ENCODE measurements at regions not wholly inside any gene's neighbourhood (a gene's known extent, or its start where the extent isn't known, plus 50 kb on each side); places are given as distances from the start of the nearest gene placed in this dataset.

DNA sequence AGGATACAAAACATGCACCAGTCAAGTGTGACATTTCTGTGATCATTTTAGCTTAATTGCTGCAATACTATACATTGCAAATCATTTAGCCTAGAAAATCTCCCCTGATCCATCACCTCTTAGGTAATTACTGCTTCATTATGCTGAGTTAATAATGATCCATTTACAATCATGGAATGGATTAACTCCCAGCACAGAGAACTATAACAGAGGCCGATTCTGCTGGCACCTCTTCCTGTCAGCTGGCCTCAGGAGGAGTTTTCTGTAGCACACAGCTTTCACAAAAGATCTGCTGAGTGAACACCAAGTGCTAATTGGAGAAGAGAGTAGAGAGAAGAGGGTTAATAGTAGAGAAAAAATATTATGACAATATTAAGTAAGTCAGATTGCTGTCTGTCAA, 591.8 kb upstream of the KIRREL3 start:
- H3K4me1 Mint-ChIP-seq, result no peaks in the 10 kb centered on the region
- H3K27me3 Mint-ChIP-seq (ENCODE audit: low read depth), result no peaks in the 10 kb centered on the region; the same call in 1 of the 2 replicates
- DNase-seq (ENCODE audit: low spot score) (no peak), ATAC-seq (no peak)
- H3K36me3 Mint-ChIP-seq, result no peaks in the 10 kb centered on the region
- POLR2A ChIA-PET, result no interaction called here
- H3K9me3 Mint-ChIP-seq, result no peaks in the 10 kb centered on the region
- CTCF ChIA-PET, result no interaction called here
- no peak for TF ChIP-seq STAT6 (CRISPR knock-in tag; conservative IDR thresholded peaks at IDR 0.05; ENCODE audit: low read depth)
- no peak for TF ChIP-seq FOXP1 (CRISPR knock-in tag; IDR thresholded peaks at IDR 0.05; ENCODE audit: borderline replicate concordance)
- TF ChIP-seq ZNF423 (CRISPR knock-in tag; IDR thresholded peaks at IDR 0.05), result no peak
- TF ChIP-seq ZSCAN18 (CRISPR knock-in tag; IDR thresholded peaks at IDR 0.05), result no peak
- no peak for TF ChIP-seq NR2C2 (CRISPR knock-in tag; IDR thresholded peaks at IDR 0.05)
- no peak for TF ChIP-seq E2F1 (CRISPR knock-in tag; IDR thresholded peaks at IDR 0.05)
- TF ChIP-seq, protein P1, sequence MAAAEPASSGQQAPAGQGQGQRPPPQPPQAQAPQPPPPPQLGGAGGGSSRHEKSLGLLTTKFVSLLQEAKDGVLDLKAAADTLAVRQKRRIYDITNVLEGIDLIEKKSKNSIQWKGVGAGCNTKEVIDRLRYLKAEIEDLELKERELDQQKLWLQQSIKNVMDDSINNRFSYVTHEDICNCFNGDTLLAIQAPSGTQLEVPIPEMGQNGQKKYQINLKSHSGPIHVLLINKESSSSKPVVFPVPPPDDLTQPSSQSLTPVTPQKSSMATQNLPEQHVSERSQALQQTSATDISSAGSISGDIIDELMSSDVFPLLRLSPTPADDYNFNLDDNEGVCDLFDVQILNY (CRISPR knock-in tag; IDR thresholded peaks at IDR 0.05), result no peak
- TF ChIP-seq ZNF138 (CRISPR knock-in tag; conservative IDR thresholded peaks at IDR 0.05), result no peak
- no peak for TF ChIP-seq TEAD4 (CRISPR knock-in tag; IDR thresholded peaks at IDR 0.05)
- no peak for TF ChIP-seq SMAD3 (CRISPR knock-in tag; IDR thresholded peaks at IDR 0.05; ENCODE audit: borderline replicate concordance)
- TF ChIP-seq ETV6 (CRISPR knock-in tag; IDR thresholded peaks at IDR 0.05), result no peak
- TF ChIP-seq, protein P2, sequence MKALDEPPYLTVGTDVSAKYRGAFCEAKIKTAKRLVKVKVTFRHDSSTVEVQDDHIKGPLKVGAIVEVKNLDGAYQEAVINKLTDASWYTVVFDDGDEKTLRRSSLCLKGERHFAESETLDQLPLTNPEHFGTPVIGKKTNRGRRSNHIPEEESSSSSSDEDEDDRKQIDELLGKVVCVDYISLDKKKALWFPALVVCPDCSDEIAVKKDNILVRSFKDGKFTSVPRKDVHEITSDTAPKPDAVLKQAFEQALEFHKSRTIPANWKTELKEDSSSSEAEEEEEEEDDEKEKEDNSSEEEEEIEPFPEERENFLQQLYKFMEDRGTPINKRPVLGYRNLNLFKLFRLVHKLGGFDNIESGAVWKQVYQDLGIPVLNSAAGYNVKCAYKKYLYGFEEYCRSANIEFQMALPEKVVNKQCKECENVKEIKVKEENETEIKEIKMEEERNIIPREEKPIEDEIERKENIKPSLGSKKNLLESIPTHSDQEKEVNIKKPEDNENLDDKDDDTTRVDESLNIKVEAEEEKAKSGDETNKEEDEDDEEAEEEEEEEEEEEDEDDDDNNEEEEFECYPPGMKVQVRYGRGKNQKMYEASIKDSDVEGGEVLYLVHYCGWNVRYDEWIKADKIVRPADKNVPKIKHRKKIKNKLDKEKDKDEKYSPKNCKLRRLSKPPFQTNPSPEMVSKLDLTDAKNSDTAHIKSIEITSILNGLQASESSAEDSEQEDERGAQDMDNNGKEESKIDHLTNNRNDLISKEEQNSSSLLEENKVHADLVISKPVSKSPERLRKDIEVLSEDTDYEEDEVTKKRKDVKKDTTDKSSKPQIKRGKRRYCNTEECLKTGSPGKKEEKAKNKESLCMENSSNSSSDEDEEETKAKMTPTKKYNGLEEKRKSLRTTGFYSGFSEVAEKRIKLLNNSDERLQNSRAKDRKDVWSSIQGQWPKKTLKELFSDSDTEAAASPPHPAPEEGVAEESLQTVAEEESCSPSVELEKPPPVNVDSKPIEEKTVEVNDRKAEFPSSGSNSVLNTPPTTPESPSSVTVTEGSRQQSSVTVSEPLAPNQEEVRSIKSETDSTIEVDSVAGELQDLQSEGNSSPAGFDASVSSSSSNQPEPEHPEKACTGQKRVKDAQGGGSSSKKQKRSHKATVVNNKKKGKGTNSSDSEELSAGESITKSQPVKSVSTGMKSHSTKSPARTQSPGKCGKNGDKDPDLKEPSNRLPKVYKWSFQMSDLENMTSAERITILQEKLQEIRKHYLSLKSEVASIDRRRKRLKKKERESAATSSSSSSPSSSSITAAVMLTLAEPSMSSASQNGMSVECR (CRISPR knock-in tag; IDR thresholded peaks at IDR 0.05; ENCODE audit: borderline replicate concordance), result no peak
- no peak for TF ChIP-seq TEAD1 (CRISPR knock-in tag; IDR thresholded peaks at IDR 0.05)
- TF ChIP-seq ZBTB43 (CRISPR knock-in tag; IDR thresholded peaks at IDR 0.05), result no peak
- H3K4me3 Mint-ChIP-seq, result no peak overlapping the region
- no peak overlapping the region for H3K27ac Mint-ChIP-seq

All from WTC11 (cell line).